H1 (cell line): ENCODE measurements at regions not wholly inside any gene's neighbourhood (a gene's known extent, or its start where the extent isn't known, plus 50 kb on each side); places are given as distances from the start of the nearest gene placed in this dataset.

ENCODE experiments used
- CTCF ChIA-PET: fragments of 300-600 bp; sonication (Branson Sonifier 250); formaldehyde crosslinking; loops from one replicate; lab custom pipeline; 2021; ENCODE audit not compliant: partially characterized antibody; lab: Charles Lee
- POLR2A ChIA-PET: fragments of 300-600 bp; sonication (Branson Sonifier 250); formaldehyde crosslinking; loops from one replicate; lab custom pipeline; 2021; ENCODE audit warnings: inconsistent platforms; ENCODE audit not compliant: partially characterized antibody; lab: Charles Lee
- DNase-seq, 2 experiments: peaks; one replicate each; pipeline versions ENCODE4 v3.0.0 to v3.0.0-alpha.2; 2010 to 2022; ENCODE audit warnings: low spot score in 2 of 2, low read depth in 1 of 2, mixed read lengths in 1 of 2
- FAIRE-seq: peaks from 2 replicates; lab custom pipeline; 2011; peaks lifted over from hg19 to GRCh38; lab: Jason Lieb, UNC
- H2AFZ ChIP-seq: 2 replicates; pipeline ENCODE4 v1.8.1; 2012; ENCODE audit warnings: low read length, inconsistent platforms
- H2AK5ac ChIP-seq: 2 replicates; pipeline ENCODE4 v1.6.1; 2013; ENCODE audit warnings: low read depth, low read length
- H2BK120ac ChIP-seq: replicated peaks from 2 replicates; pipeline ENCODE3; 2013; ENCODE audit warnings: low read depth, low read length, inconsistent platforms
- H2BK12ac ChIP-seq: 2 replicates; pipeline ENCODE4 v1.6.1; 2013; ENCODE audit warnings: low read depth, low read length
- H2BK15ac ChIP-seq: 2 replicates; pipeline ENCODE4 v1.6.1; 2013; ENCODE audit warnings: low read length
- H2BK20ac ChIP-seq: 2 replicates; pipeline ENCODE4 v1.6.1; 2013; ENCODE audit warnings: low read length
- H2BK5ac ChIP-seq: 2 replicates; pipeline ENCODE4 v1.6.1; 2013; ENCODE audit warnings: low read depth, low read length
- H3K14ac ChIP-seq: 2 replicates; pipeline ENCODE4 v1.6.1; 2013; ENCODE audit warnings: inconsistent platforms; ENCODE audit not compliant: insufficient read length
- H3K18ac ChIP-seq: 2 replicates; pipeline ENCODE4 v1.6.1; 2013; ENCODE audit warnings: low read length; ENCODE audit errors: extremely low read depth
- H3K23ac ChIP-seq: 2 replicates; pipeline ENCODE4 v1.6.1; 2013; ENCODE audit warnings: inconsistent platforms; ENCODE audit not compliant: insufficient read length
- H3K23me2 ChIP-seq: 2 replicates; pipeline ENCODE4 v1.6.1; 2013; ENCODE audit warnings: low read depth, low read length
- H3K27ac ChIP-seq: 2 replicates; pipeline ENCODE4 v1.6.1; 2011; ENCODE audit warnings: low read depth, low read length, inconsistent platforms
- H3K27me3 ChIP-seq, 4 experiments: replicated peaks in 1 of 4; 1 replicate in 1 of 4; 2 replicates in 3 of 4; pipeline versions ENCODE4 v1.6.1 to v1.8.1; 2011 to 2013; ENCODE audit warnings: low read length in 3 of 4, mild to moderate bottlenecking in 3 of 4, inconsistent platforms in 2 of 4, mixed read lengths in 2 of 4, moderate library complexity in 1 of 4; ENCODE audit not compliant: control insufficient read depth in 3 of 4, insufficient read depth in 3 of 4; ENCODE audit errors: extremely low read depth in 1 of 4
- H3K36me3 ChIP-seq, 4 experiments: 2 replicates each; pipeline versions ENCODE4 v1.6.1 to v1.8.1; 2011 to 2013; ENCODE audit warnings: mild to moderate bottlenecking in 4 of 4, low read length in 3 of 4, moderate library complexity in 2 of 4, control low read depth in 1 of 4, inconsistent platforms in 1 of 4; ENCODE audit not compliant: insufficient read depth in 4 of 4, control insufficient read depth in 2 of 4
- H3K4ac ChIP-seq: replicated peaks from 2 replicates; pipeline ENCODE3; 2013; ENCODE audit warnings: low read length, low read depth, mixed read lengths, inconsistent platforms; ENCODE audit not compliant: insufficient read length
- H3K4me1 ChIP-seq, 4 experiments: replicated peaks in 1 of 4; 1 replicate in 1 of 4; 2 replicates in 3 of 4; pipeline versions ENCODE4 v1.6.1 to v1.8.1; 2011 to 2013; ENCODE audit warnings: low read length in 3 of 4, inconsistent platforms in 2 of 4, mixed read lengths in 1 of 4; ENCODE audit not compliant: insufficient read depth in 4 of 4, control insufficient read depth in 3 of 4
- H3K4me2 ChIP-seq, 2 experiments: 2 replicates each; pipeline versions ENCODE4 v1.6.1 to v1.8.1; 2011 to 2013; ENCODE audit warnings: low read depth in 2 of 2, low read length in 2 of 2, control low read depth in 1 of 2, inconsistent platforms in 1 of 2, mild to moderate bottlenecking in 1 of 2; ENCODE audit not compliant: insufficient read depth in 1 of 2
- H3K4me3 ChIP-seq, 4 experiments: fragments of 200-600, 300-600 bp in 1 of 4; sonication (generic), shearing (Covaris generic), sonication (Bioruptor Twin) in 1 of 4; 2 replicates each; pipeline versions ENCODE4 v1.5.1 to v1.8.1; 2011 to 2016; ENCODE audit warnings: low read length in 4 of 4, low read depth in 3 of 4, control low read depth in 2 of 4, inconsistent platforms in 2 of 4, mild to moderate bottlenecking in 2 of 4, mixed read lengths in 1 of 4, moderate library complexity in 1 of 4; ENCODE audit not compliant: insufficient read depth in 2 of 4; ENCODE audit errors: extremely low read depth in 1 of 4
- H3K56ac ChIP-seq: replicated peaks from 2 replicates; pipeline ENCODE3; 2013; ENCODE audit warnings: low read depth, mild to moderate bottlenecking, mixed read lengths, low read length, inconsistent platforms; ENCODE audit not compliant: insufficient read length
- H3K79me1 ChIP-seq: 2 replicates; pipeline ENCODE4 v1.6.1; 2013; ENCODE audit warnings: low read depth, low read length, control low read depth
- H3K79me2 ChIP-seq, 2 experiments: 2 replicates each; pipeline versions ENCODE4 v1.6.1 to v1.8.1; 2012 to 2013; ENCODE audit warnings: low read length in 2 of 2, mild to moderate bottlenecking in 2 of 2, inconsistent platforms in 1 of 2; ENCODE audit not compliant: insufficient read depth in 2 of 2, control insufficient read depth in 1 of 2
- H3K9ac ChIP-seq, 4 experiments: replicated peaks in 1 of 4; 1 replicate in 1 of 4; 2 replicates in 3 of 4; pipeline versions ENCODE4 v1.6.1 to v1.8.1; 2011 to 2013; ENCODE audit warnings: low read depth in 3 of 4, low read length in 3 of 4, control low read depth in 2 of 4, mild to moderate bottlenecking in 2 of 4, moderate library complexity in 2 of 4, inconsistent platforms in 1 of 4; ENCODE audit errors: extremely low read depth in 1 of 4
- H3K9me3 ChIP-seq, 2 experiments: 2 replicates each; pipeline versions ENCODE4 v1.6.1 to v1.8.1; 2012 to 2013; ENCODE audit warnings: mild to moderate bottlenecking in 2 of 2, moderate library complexity in 2 of 2, control low read depth in 1 of 2, inconsistent platforms in 1 of 2, low read depth in 1 of 2, low read length in 1 of 2, mixed read lengths in 1 of 2; ENCODE audit not compliant: insufficient read depth in 2 of 2
- H4K20me1 ChIP-seq, 2 experiments: replicated peaks in 1 of 2; 2 replicates each; pipeline versions ENCODE3 to v1.8.1; 2011 to 2013; ENCODE audit warnings: inconsistent platforms in 2 of 2, low read length in 2 of 2, mild to moderate bottlenecking in 1 of 2; ENCODE audit not compliant: insufficient read depth in 2 of 2, control insufficient read depth in 1 of 2
- H4K5ac ChIP-seq: 2 replicates; pipeline ENCODE4 v1.6.1; 2013; ENCODE audit warnings: low read length, low read depth, mixed read lengths, inconsistent platforms; ENCODE audit not compliant: insufficient read length
- H4K8ac ChIP-seq: 2 replicates; pipeline ENCODE4 v1.8.0; 2013; ENCODE audit warnings: mild to moderate bottlenecking, moderate library complexity, low read length, inconsistent platforms; ENCODE audit not compliant: insufficient read depth; ENCODE audit errors: extremely low read depth
- H4K91ac ChIP-seq: replicated peaks from 2 replicates; pipeline ENCODE3; 2013; ENCODE audit warnings: low read length, mixed read lengths, inconsistent platforms; ENCODE audit not compliant: insufficient read length
- FOSL1 ChIP-seq: IDR thresholded peaks from 2 replicates; pipeline ENCODE4 v1.6.1; 2011; ENCODE audit warnings: mild to moderate bottlenecking, low read depth, low read length, moderate library complexity; ENCODE audit not compliant: insufficient read depth
- RNF2 ChIP-seq: fragments of 200-900, 300-1000 bp; sonication (generic); IDR thresholded peaks from 2 replicates; pipeline ENCODE4 v1.7.1; 2016; ENCODE audit warnings: borderline replicate concordance, low read depth, mild to moderate bottlenecking, antibody characterized with exemption, low read length; ENCODE audit not compliant: poor library complexity, severe bottlenecking; ENCODE audit errors: missing control alignments
- SIRT6 ChIP-seq: IDR thresholded peaks from one replicate; pipeline ENCODE4 v1.7.1; 2012; ENCODE audit warnings: low read length, inconsistent platforms
- WGBS, 2 experiments: shearing (Covaris generic) in 1 of 2; methylation state at CpG; one replicate each; pipeline versions ENCODE4 v1.1.6 to v1.1.7; 2013 to 2015; ENCODE audit warnings: low lambda C conversion rate in 2 of 2, mixed read lengths in 2 of 2, inconsistent platforms in 1 of 2, low coverage in 1 of 2, missing lambda C conversion rate in 1 of 2; ENCODE audit not compliant: insufficient replicate concordance in 2 of 2, insufficient coverage in 1 of 2, insufficient read length in 1 of 2; ENCODE audit errors: extremely low coverage in 1 of 2, missing lambda C conversion rate in 1 of 2; 5-methylcytosine and 5-hydroxymethylcytosine counted together

- H3K4me2 ChIP-seq, result no peak overlapping the region
- H4K20me1 ChIP-seq, result no peaks in the 10 kb centered on the region
- no peak for DNase-seq
- POLR2A ChIA-PET, result no interaction called here
- H2AFZ ChIP-seq, result no peak overlapping the region
- no peak overlapping the region for H3K27ac ChIP-seq
- H2BK12ac ChIP-seq, result no peak overlapping the region
- TF ChIP-seq RNF2, result no peak
- no peak for TF ChIP-seq SIRT6
- TF ChIP-seq FOSL1, result no peak
- H3K9me3 ChIP-seq, result no peaks in the 10 kb centered on the region
- H3K56ac ChIP-seq, result no peak overlapping the region
- H3K79me2 ChIP-seq, result no peaks in the 10 kb centered on the region
- H3K18ac ChIP-seq, result no peak overlapping the region
- no peak overlapping the region for H2AK5ac ChIP-seq
- no peak overlapping the region for H3K9ac ChIP-seq
- CTCF ChIA-PET, result interaction anchor here (1.5 to 3.0 kb wide), 3 partner anchors 39 to 240 kb away, joined by 4 to 15 read pairs (median 4); no protein-coding TSS in a partner anchor
- H3K4ac ChIP-seq, result no peak overlapping the region
- H3K79me1 ChIP-seq, result no peaks in the 10 kb centered on the region
- H2BK5ac ChIP-seq, result no peak overlapping the region
- FAIRE-seq, result no peak
- H3K23ac ChIP-seq, result no peak overlapping the region
- H4K5ac ChIP-seq, result no peak overlapping the region
- H3K36me3 ChIP-seq, result no peaks in the 10 kb centered on the region
- H4K91ac ChIP-seq, result no peak overlapping the region
- H4K8ac ChIP-seq, result no peak overlapping the region
- H2BK120ac ChIP-seq, result no peak overlapping the region
- H2BK20ac ChIP-seq, result no peak overlapping the region
- H3K4me3 ChIP-seq, result no peak overlapping the region
- H2BK15ac ChIP-seq, result no peak overlapping the region
- H3K14ac ChIP-seq, result no peak overlapping the region
- no peaks in the 10 kb centered on the region for H3K27me3 ChIP-seq
- WGBS, 2 experiments, result 85% methylated on average over 6 of the region's 6 CpGs; no CpG with 5 or more reads in 1 of the 2 experiments
- H3K4me1 ChIP-seq, result no peaks in the 10 kb centered on the region; a peak in 1 of 7 replicates
- no peaks in the 10 kb centered on the region for H3K23me2 ChIP-seq
These were observed 178.4 kb downstream of the ARRDC4 start for GRCh38 chr15:98138910-98139309.
